GM18498 (cell line): ENCODE measurements at regions not wholly inside any gene's neighbourhood (a gene's known extent, or its start where the extent isn't known, plus 50 kb on each side); places are given as distances from the start of the nearest gene placed in this dataset.

ENCODE experiments used
- ATAC-seq: cut with Tn5 transposase; IDR thresholded peaks from one replicate; pipeline ENCODE4 v1.9.1; 2021; ENCODE audit warnings: mild to moderate bottlenecking, moderate library complexity; ENCODE audit not compliant: unreplicated experiment

DNA sequence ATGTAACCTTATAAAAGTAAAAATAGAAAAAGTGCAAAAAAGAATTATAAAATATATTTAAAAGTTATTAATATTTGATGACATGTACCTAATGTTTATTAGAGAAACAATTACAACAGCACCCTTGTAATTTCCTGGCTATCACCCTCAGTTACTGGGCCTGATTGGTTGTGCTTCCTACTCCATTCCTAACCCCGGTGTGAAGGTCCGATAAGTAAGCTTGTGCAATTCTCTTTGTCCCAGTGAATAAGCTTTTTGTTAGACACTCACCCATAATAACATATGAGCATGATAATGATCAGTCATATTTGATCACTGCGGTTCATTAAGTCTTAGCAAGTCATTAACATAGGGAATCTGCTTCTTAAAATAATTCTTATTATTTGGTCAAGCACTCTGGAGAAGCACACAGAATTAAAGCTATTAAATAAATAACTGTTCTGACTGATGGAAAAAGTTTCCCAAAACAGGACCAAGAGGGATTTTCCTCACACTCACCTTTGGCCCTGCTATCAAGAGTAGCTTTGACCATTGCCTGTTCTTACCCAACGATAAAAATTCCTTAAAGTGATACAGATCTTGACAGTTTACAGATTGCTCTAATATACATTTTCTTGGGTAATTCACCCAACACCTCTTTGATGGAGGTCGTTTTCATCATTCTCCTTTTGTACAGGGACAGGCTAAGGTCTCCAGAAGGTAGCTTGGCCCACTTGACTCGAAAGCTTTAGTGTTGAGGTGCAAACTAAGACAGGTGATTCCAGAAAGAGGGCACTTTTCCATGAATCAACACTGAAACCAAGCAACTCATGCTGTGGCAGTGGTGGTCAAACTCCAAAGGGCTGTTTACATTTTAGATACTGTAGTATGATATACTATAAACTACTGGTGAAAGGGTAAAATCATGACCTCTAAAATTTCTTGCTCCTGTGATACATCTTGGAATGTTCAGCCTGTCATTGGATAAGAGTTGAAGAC is 543.0 kb upstream of the KCNMB2 start:
- ATAC-seq: no peak

DNA sequence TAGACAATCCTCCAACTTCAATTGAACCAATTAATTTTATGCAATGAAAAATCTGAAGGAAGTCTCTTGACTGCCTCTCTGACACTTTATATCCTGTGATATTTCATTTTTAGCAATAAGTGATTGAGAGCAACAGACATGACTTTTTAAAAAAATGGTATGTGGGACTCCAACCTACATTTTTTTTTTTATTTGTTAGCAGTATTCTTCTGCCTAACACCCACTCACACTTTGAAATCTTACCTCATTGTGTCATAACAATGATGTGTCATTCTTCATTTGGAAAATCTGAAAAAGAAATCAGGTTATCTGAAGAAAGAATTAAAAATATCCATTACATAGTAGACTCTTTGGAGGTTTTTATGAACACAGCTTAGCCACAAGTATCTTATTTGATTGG is 541.3 kb upstream of the KCNMB2 start:
- no peak for ATAC-seq

DNA sequence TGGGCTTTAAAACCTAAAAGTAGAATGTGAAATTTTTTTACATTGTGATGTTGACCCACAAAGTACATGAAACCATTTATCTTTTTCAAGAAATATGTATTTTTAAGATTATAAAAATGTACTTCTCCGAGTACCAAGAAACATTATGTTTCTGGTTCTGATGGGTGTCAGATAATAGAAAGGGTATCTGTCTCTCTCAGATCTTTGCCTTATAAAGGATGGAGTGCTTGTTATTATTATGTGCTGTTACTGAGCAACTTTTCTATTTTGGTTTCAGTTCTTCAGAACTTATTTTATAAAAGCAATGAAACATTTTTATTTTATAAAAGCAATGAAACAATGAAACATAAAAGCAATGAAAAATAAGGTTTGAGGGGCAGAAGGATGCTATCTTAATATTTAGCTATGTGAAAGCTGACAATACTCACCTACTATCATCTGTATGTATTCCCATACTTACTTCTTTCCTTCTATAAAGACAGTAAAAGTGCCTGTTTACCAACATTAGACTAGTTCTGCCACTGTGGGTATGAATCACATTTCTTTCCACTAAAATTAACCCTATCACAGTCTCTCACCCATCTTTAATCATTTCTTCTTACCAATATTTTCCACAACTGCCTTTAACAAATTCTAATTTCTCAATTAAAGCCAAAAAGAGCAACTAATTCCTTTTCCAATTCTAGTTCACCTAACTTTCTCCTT is 540.7 kb upstream of the KCNMB2 start:
- ATAC-seq: no peak

DNA sequence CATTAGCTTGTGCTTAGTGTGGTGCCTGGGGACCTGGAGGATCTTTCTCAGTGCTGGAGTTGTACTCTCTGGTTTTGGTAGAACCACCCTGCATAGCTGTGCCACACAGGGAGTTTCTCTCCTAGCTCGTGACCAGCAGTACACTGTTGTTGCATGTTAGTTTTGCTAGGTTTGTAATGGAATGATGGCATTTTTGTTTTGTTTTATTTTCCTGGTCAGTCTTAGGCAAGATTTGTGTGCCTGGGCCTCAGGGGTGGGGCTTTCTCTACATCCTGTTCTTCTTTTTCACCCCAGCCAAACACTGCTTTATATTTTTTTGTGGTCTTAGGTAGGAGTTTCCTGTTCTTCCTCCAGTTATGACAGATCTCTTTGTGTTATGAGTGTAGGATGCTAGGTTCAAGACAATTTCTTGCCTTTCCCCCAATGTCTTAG is 534.5 kb upstream of the KCNMB2 start:
- ATAC-seq: peak; percentile 79

DNA sequence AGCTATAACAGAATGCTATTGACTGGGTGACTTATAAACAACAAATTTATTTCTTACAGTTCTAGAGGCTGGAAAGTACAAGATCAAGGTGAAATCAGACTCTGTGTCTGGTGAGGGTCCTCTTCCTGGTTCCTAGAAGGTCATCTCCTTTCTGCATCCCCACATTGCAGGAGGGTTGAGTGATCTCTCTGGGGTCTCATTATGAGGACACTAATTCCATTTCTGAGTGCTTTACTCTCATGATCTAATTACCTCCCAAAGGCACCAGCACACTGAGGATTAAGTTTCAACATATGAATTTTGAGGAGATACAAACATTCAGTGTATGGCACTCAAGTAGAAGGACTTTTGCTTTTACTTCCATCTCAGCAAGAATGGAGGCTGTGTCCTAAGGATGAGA is 534.1 kb upstream of the KCNMB2 start:
- no peak for ATAC-seq

DNA sequence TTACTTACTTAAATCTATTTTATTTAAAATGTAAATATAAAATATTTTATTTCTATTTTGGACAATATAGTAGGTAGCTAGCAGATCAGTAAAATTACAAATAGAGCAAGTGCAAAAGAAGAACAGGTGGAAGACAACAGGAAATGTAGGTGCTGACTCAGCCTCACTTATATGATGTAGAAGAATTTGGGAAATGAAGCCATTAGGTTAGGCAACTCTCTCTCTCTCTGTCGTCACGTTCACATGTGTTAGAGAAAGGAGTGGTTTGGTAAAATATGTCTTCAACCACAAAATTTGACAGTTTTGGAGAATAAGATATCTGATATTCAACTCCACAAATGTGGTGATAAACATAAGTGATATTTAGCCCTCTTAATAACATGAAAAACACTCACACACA is 532.5 kb upstream of the KCNMB2 start:
- ATAC-seq: no peak

DNA sequence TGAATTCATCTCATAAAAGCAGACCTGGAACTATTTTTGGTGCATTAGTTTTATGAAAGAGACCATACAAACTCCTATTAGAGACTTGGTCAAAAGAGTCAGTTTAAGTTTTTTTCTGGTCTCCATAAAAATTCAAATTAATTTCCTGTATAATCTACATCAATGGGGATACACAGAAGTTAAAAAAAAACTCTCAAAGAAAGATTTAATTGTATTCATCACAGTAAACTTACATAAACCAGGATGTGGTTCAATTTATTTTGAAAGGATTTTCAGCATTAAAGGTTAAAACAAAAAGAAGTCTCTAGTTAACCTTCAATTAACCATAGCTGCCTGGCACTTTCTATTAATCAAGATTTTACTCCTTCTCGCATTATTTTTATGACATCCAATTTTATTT is 530.3 kb upstream of the KCNMB2 start:
- ATAC-seq: no peak

DNA sequence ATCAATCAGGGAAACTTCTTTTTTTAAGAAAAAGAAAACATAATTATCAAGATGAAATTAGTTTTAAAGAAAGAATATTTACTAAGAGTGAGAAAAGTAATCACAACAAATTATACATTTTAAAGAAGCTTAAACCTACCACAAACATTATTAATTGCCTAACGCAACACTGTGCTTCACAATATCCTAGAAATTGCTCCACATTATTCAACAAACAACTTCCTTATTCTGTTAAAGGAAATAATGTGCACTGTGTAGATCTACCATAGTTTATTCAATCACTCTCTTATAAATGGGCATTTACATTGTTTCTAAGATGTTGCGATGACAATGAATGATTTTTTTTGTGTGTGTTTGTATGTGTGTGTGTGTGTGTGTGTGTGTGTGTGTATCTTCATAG is 525.9 kb upstream of the KCNMB2 start:
- no peak for ATAC-seq

DNA sequence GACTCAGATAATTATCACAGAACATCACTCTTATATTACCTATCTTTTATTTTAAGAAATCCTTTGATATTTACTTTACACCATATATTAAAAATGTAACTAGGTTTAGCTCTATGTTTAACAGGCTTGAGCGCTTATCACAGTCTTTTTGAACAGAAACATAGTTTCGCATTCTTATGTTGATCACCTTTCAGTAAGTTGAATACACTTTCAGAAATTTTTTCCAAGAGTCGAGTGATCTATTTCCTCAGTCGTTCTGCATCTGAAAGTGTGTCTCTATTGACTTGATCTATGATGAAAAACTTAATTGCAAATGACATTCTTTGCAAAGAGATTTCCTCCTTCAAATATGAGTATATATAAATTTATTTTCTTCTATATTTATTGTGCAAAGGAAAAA is 516.6 kb upstream of the KCNMB2 start:
- ATAC-seq: no peak

DNA sequence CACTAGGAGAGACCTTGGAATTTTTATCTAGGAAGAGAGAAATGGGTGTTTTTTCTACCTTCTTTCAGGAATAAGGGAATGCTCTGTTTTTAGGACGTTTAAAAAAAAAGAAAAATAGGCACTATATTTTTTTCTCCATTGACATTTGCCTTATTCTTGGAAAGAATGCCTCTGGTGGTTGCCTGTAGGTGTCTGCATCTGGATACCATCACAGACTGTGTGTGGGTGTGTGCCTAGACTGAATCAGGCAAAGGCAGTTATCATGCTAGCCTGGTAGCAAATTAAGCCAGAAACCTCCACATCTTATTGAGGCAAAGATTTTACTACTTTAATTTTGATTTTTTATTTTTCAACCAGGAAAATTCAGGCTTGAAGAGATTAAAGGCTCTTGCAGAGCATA is 513.6 kb upstream of the KCNMB2 start:
- no peak for ATAC-seq

DNA sequence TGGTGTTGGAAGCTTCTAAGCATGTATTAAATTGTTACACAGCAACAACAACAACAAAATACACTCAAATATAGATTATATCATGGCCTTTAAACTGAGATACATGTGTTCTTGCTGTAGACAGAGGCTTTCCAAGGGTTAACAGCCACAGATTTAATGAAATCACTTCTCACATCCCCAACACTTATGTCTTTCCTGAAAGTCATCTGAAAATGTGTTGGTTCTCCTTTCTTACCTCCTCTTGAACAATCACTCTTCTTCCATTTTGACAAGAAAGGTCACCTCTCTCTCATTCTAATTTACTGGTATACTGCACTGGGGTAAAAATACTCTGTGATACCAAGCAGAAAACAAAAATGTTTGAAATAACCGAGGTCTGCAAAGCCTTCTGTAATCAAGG is 507.3 kb upstream of the KCNMB2 start:
- no peak for ATAC-seq

DNA sequence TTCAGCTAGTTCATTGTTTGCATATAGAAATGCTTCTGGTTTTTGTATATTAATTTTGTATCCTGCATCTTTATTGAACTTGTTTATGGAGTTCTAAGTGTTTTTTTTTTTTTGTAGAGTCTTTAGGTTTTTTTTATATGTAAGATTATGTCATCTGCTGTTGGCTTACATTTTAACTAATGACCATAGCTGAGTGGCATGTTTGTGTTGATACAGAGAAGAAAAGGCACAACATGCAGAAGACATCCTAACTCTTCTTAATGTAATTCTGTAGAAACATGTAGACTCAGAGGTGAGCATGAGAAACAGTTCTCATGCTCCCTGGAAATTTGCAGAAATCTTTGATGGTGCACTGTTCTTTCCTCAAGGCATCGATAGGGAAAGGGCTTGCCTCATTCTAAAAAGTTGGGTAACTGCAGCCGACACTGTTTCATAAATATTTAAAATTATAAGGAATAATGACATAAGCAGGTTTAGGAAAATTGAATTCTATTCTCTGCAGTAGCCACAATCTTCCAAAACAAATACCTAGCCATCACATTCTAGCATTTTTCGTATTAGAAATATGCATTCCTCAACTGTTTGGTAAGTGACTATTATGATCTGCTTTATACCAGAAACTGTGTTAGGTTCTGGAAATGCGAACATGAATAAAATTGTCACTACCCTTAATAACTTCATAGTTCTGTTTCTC is 499.6 kb upstream of the KCNMB2 start:
- ATAC-seq: no peak

DNA sequence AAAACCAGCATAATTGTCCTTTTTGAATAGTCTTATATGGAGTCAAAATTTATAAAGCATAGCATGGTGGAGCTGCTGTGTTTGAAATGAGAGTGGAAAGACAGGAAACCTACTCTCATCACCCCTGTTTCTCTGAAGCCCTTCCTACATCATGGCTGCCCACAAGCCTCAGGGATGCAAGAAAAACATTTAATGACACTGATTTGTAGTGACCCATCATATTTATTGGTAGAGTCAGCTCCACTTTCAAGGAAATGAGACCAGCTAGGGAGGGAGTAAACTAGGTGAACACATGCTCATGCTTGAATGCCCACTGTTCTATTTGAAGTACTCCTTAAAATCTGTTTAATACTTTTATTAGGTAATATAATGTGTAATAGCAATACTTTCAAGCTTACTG is 494.3 kb upstream of the KCNMB2 start:
- no peak for ATAC-seq

DNA sequence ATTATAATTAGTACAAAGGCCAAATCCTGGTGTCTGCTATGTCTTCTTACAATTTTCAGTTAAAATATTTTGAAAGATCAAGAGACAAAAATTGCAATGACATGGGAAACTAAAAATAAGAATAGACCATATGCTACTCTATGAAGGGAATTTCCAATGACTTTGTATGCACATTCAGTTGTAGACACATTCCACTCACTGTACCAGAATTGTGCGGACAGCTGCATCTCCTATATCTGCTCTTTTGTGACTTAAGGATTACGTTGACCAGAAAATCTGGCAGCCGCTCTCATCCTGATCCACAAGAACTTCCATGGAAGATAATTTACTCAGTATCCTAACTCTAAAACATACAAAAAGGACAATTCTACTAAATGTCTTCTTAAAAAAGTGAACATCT is 493.9 kb upstream of the KCNMB2 start:
- no peak for ATAC-seq

DNA sequence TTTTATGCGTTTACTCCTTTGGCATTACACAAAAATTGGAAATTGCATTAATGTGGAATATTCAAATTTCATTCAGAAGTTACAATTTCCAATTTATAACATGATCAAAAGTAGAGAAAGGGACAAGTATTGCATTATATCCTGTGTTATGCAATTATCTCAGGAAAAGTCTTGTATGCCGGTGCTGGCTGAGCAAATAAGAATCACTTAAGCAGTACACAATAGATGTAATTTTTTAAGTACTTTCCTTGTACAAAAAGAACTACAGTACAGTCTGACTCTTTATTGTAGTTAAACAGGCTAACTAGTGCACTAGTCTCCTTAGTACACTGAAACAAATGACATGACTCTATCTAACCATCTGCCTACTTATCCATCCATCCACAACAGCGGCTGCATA is 493.2 kb upstream of the KCNMB2 start:
- no peak for ATAC-seq

DNA sequence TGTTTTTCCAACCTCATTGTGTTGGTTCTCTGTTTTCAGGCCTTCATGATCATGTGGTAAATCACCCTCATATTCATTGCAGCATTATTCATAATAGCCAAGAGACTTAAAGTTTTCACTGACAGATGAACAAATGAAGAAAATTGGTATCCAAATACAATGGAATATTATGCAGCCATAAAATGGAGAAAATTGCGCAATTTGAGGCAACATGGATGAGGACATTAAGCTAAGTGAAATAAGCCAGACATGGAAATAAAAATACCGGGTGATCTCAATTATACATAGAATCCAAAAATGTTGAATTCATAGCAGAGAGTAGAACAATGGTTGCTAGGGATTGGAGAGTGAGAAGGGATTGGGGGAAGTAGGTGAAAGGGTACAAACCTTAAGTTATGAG is 491.9 kb upstream of the KCNMB2 start:
- no peak for ATAC-seq

DNA sequence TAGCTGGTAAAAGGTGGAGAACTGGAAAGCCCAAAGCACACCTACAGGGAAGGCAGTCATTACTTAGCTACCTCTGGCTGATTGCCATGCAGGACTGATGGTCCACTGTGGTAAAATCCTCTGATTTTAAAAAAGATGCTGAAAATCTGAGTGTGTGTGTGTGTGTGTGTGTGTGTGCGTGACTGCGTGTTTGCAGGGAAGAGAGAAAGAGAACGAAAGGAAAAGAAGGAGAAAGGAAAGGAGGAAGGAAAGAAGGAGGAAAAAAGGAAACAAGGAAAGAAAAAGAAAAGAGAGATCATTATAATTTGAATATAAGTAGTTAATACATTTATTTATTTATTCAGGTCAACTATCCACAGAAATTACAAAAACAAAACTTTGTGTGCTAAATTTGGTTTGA is 488.7 kb upstream of the KCNMB2 start:
- no peak for ATAC-seq

DNA sequence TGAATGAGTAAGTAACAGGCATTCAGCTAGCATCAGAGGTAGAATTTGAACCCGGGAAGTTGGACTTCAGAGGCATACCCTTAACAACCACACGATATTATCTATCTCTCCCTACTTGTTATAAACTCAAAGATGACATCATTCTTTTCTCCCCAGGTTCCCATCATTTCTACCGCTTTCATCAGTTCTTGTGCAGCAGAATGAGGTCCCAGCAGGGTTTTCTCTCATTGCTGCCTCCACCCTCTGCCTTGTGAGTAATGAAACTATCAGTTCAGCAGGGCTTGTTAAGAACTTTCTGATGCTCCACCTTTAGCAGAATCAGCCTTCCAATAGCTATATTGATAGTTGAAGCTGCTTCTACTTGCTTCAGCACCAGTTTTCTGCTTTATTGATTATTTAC is 487.5 kb upstream of the KCNMB2 start:
- ATAC-seq: no peak

DNA sequence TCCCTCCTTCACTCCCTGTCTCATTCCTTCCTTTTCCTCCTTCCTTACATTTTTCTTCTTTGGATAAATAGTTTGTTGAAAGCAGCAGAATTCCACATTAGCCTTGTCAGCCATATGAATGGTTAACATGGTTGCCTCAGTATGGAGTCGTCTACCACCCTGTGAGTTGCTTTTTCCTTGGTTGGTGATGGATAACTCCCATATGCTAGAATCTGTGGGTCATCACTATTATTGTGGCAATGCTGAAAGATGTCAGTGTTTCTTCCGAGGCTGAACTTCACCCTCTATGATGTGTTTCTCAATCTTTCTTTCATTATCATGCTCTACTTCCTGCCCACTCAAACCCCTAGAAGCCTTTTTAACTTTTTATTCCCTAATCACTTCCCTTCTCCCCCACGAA is 481.8 kb upstream of the KCNMB2 start:
- ATAC-seq: no peak

DNA sequence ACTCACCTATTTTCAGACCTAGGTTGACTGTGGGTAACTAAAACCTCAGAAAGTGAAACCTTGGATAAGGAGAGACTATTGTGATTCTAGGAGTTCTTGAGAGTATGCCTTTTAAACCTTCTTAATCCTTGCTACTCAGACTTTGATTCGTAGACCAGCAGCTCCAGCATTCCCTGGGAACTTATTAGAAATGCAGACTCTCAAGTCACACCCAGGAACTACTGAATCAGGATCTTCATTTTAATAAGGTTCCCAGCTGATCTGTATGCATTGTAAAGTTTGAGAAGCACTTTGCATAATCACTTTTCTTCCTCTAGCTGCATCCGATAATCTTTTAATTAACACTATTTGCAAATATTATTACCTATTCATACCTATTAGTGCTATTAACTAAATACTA is 480.3 kb upstream of the KCNMB2 start:
- ATAC-seq: no peak

DNA sequence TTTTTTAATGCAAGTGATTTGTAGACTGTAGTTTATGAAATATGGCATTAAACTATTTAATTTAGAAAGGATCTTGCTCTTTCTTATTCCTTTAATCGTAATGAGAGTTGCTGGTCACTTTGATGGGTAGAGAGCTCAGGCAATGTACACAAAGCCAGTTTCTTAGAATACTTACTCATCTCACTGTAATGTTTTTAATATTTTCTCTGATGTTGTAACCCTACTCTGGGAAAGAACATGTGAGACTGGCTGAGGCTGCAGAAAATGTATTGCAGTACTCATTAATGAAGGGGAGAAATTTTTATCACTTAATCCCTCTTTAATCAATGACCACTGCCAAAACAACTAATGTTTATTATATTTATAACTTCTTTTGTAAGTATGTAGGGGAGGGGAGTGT is 479.4 kb upstream of the KCNMB2 start:
- no peak for ATAC-seq

DNA sequence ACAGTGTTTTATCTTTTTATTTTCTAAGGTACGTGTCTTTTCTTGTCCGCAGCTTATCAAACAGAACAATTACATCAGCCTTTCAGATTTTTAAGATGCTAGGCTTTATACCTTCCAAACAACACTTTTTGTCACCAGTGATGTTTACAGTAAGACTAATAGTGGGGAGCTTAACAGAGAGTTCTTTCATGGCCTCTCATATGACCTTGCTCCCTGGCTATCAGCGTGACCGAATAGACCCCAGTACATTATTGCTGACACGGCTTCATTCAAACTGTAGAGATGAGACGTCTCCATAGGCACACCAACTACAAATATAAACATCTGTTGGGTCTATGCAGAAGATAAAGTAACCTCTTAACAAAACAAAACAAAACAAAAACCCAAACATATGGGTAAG is 477.6 kb upstream of the KCNMB2 start:
- ATAC-seq: no peak
